HepG2 (cell line): ENCODE measurements at regions not wholly inside any gene's neighbourhood (a gene's known extent, or its start where the extent isn't known, plus 50 kb on each side); places are given as distances from the start of the nearest gene placed in this dataset.
A peak's percentile ranks its signal among the peaks of the same experiment; 100 is the strongest.

Source experiments
- CHD4 ChIP-seq: fragments of 200-600 bp; sonication (generic); IDR thresholded peaks from 2 replicates; pipeline ENCODE4 v1.7.0; 2017; ENCODE audit warnings: mild to moderate bottlenecking, low read length, borderline replicate concordance
- HIVEP1 ChIP-seq: sonication (generic); formaldehyde crosslinking; IDR thresholded peaks from 2 replicates; pipeline ENCODE4 v1.4.0; 2020; ENCODE audit warnings: mild to moderate bottlenecking, missing genetic modification reagents
- KDM6A ChIP-seq: IDR thresholded peaks from 2 replicates; pipeline ENCODE4 v1.6.1; 2016; ENCODE audit warnings: low read depth
- ONECUT2 ChIP-seq: sonication (generic); formaldehyde crosslinking; IDR thresholded peaks from 2 replicates; pipeline ENCODE4 v1.4.0; 2020; ENCODE audit warnings: missing genetic modification reagents
- ZNF121 ChIP-seq: sonication (generic); formaldehyde crosslinking; IDR thresholded peaks from 2 replicates; pipeline ENCODE4 v1.5.0; 2020; ENCODE audit warnings: mild to moderate bottlenecking, missing genetic modification reagents
- ZNF761 ChIP-seq: sonication (generic); formaldehyde crosslinking; conservative IDR thresholded peaks from 2 replicates; pipeline ENCODE4 v1.4.0; 2020; ENCODE audit warnings: mild to moderate bottlenecking, missing genetic modification reagents
- TF ChIP-seq, protein P1 (sequence below): sonication (generic); formaldehyde crosslinking; conservative IDR thresholded peaks from 2 replicates; pipeline ENCODE4 v1.8.0; 2022; ENCODE audit warnings: low read depth, missing genetic modification reagents
- TF ChIP-seq, protein P2 (sequence below): sonication (generic); formaldehyde crosslinking; IDR thresholded peaks from 2 replicates; pipeline ENCODE4 v1.4.0; 2020; ENCODE audit warnings: missing genetic modification reagents
- TF ChIP-seq, protein P3 (sequence below): sonication (generic); formaldehyde crosslinking; IDR thresholded peaks from 2 replicates; pipeline ENCODE4 v1.5.0; 2020; ENCODE audit warnings: missing genetic modification reagents, mild to moderate bottlenecking, borderline replicate concordance
- TF ChIP-seq, protein P4 (sequence below): sonication (generic); formaldehyde crosslinking; IDR thresholded peaks from 2 replicates; pipeline ENCODE4 v1.5.1; 2020; ENCODE audit warnings: mild to moderate bottlenecking, missing genetic modification reagents, moderate library complexity
- TF ChIP-seq, protein P5 (sequence below): sonication (generic); formaldehyde crosslinking; IDR thresholded peaks from 2 replicates; pipeline ENCODE4 v1.4.0; 2020; ENCODE audit warnings: mild to moderate bottlenecking, missing genetic modification reagents

DNA sequence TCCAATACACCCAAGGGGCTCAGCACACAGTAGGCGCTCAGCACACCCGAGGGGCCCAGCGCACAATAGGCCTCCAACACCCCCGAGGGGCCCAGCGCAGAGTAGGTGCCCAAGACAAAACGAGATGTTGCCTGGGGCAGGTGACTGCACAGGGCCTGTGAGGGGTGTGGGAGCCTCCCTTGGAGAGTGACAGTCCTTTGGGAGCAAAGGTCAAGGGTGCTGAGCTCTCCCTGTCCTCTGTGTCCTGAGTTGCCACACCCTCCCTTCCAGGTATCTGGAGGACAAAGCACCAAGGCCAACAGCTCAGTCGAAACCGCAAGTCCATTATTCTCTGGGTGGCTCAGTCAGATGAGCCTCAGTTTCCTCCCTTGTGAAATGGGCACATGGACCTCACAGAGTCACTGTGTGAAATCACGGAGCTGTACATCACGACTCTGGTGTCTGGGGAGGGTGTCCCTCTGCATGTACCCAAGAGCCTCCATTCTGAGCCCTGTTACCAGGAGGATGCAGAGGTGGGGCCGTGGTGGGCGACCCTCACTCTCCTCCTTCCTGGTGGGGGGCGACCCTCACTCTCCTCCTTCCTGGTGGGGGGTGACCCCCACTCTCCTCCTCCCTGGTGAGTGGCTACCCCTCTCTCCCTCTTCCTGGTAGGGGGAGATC is 81.3 kb downstream of the FOXL3 start (continued):
- TF ChIP-seq, protein P1, sequence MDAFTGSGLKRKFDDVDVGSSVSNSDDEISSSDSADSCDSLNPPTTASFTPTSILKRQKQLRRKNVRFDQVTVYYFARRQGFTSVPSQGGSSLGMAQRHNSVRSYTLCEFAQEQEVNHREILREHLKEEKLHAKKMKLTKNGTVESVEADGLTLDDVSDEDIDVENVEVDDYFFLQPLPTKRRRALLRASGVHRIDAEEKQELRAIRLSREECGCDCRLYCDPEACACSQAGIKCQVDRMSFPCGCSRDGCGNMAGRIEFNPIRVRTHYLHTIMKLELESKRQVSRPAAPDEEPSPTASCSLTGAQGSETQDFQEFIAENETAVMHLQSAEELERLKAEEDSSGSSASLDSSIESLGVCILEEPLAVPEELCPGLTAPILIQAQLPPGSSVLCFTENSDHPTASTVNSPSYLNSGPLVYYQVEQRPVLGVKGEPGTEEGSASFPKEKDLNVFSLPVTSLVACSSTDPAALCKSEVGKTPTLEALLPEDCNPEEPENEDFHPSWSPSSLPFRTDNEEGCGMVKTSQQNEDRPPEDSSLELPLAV: no peak
- TF ChIP-seq, protein P2, sequence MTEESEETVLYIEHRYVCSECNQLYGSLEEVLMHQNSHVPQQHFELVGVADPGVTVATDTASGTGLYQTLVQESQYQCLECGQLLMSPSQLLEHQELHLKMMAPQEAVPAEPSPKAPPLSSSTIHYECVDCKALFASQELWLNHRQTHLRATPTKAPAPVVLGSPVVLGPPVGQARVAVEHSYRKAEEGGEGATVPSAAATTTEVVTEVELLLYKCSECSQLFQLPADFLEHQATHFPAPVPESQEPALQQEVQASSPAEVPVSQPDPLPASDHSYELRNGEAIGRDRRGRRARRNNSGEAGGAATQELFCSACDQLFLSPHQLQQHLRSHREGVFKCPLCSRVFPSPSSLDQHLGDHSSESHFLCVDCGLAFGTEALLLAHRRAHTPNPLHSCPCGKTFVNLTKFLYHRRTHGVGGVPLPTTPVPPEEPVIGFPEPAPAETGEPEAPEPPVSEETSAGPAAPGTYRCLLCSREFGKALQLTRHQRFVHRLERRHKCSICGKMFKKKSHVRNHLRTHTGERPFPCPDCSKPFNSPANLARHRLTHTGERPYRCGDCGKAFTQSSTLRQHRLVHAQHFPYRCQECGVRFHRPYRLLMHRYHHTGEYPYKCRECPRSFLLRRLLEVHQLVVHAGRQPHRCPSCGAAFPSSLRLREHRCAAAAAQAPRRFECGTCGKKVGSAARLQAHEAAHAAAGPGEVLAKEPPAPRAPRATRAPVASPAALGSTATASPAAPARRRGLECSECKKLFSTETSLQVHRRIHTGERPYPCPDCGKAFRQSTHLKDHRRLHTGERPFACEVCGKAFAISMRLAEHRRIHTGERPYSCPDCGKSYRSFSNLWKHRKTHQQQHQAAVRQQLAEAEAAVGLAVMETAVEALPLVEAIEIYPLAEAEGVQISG: peak; percentile 34; the same call in 1 of the 2 replicates
- TF ChIP-seq ZNF761 (CRISPR knock-in tag) (no peak), ZNF121 (CRISPR knock-in tag) (0 out of 2 replicates have a peak, but pooled peaks have one; percentile 28), HIVEP1 (CRISPR knock-in tag) (no peak), ONECUT2 (CRISPR knock-in tag) (no peak), KDM6A (CRISPR knock-in tag) (no peak), CHD4 (peak; percentile 29)
- TF ChIP-seq, protein P3, sequence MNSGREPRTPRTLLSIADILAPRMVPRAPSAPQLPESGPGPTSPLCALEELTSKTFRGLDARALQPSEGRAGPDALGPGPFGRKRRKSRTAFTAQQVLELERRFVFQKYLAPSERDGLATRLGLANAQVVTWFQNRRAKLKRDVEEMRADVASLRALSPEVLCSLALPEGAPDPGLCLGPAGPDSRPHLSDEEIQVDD (CRISPR knock-in tag): no peak
- TF ChIP-seq, protein P4, sequence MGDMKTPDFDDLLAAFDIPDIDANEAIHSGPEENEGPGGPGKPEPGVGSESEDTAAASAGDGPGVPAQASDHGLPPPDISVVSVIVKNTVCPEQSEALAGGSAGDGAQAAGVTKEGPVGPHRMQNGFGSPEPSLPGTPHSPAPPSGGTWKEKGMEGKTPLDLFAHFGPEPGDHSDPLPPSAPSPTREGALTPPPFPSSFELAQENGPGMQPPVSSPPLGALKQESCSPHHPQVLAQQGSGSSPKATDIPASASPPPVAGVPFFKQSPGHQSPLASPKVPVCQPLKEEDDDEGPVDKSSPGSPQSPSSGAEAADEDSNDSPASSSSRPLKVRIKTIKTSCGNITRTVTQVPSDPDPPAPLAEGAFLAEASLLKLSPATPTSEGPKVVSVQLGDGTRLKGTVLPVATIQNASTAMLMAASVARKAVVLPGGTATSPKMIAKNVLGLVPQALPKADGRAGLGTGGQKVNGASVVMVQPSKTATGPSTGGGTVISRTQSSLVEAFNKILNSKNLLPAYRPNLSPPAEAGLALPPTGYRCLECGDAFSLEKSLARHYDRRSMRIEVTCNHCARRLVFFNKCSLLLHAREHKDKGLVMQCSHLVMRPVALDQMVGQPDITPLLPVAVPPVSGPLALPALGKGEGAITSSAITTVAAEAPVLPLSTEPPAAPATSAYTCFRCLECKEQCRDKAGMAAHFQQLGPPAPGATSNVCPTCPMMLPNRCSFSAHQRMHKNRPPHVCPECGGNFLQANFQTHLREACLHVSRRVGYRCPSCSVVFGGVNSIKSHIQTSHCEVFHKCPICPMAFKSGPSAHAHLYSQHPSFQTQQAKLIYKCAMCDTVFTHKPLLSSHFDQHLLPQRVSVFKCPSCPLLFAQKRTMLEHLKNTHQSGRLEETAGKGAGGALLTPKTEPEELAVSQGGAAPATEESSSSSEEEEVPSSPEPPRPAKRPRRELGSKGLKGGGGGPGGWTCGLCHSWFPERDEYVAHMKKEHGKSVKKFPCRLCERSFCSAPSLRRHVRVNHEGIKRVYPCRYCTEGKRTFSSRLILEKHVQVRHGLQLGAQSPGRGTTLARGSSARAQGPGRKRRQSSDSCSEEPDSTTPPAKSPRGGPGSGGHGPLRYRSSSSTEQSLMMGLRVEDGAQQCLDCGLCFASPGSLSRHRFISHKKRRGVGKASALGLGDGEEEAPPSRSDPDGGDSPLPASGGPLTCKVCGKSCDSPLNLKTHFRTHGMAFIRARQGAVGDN (CRISPR knock-in tag): peak; percentile 28
- TF ChIP-seq, protein P5, sequence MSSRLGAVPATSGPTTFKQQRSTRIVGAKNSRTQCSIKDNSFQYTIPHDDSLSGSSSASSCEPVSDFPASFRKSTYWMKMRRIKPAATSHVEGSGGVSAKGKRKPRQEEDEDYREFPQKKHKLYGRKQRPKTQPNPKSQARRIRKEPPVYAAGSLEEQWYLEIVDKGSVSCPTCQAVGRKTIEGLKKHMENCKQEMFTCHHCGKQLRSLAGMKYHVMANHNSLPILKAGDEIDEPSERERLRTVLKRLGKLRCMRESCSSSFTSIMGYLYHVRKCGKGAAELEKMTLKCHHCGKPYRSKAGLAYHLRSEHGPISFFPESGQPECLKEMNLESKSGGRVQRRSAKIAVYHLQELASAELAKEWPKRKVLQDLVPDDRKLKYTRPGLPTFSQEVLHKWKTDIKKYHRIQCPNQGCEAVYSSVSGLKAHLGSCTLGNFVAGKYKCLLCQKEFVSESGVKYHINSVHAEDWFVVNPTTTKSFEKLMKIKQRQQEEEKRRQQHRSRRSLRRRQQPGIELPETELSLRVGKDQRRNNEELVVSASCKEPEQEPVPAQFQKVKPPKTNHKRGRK (CRISPR knock-in tag): no peak
